GM11168 (cell line): ENCODE measurements at regions not wholly inside any gene's neighbourhood (a gene's known extent, or its start where the extent isn't known, plus 50 kb on each side); places are given as distances from the start of the nearest gene placed in this dataset.

Experiments
- in situ Hi-C: fragments of 300-500 bp; cut with MboI; formaldehyde crosslinking; loops from one replicate; pipeline ENCODE4 v1.12.0; 2022; ENCODE audit warnings: low sequenced_read_pairs; ENCODE audit not compliant: unreplicated experiment

GRCh38 chr6:147849401-147850330, 341.2 kb downstream of the SAMD5 start:
- in situ Hi-C loops, result no loop called here

GRCh38 chr6:147852772-147853171, 344.3 kb downstream of the SAMD5 start:
- in situ Hi-C loops, result no loop called here

GRCh38 chr6:147853574-147853973, 345.1 kb downstream of the SAMD5 start:
- in situ Hi-C loops, result no loop called here

DNA sequence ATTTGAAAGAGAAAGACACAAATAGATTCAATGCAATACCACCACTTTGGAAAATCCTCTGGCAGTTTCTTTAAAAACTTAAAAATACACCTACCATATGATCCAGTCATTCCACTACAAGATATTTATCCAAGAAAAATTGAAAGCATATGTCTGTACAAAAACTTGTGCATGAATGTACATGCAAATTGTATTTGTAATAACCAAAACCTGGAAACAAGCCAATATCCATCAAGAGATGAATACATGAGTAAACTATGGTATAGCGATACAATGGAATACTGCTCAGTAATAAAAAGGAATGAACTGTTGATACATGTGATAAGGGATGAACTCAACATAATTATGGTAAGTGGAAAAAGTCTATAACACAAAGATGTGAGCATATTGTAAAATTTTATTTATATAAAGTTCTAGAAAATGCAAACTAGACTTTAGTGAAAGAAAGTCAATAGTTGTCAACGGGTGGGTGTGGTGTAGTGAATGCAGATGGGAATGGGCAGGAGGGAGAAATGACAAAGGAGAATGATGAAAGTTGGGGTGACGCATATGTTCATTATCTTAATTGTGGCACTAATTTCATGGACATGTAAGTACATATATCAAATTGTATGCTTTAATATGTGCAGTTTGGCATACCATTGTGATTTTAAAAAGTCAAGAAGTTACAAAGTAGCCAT, 347.5 kb downstream of the SAMD5 start:
- in situ Hi-C loops, result no loop called here

DNA sequence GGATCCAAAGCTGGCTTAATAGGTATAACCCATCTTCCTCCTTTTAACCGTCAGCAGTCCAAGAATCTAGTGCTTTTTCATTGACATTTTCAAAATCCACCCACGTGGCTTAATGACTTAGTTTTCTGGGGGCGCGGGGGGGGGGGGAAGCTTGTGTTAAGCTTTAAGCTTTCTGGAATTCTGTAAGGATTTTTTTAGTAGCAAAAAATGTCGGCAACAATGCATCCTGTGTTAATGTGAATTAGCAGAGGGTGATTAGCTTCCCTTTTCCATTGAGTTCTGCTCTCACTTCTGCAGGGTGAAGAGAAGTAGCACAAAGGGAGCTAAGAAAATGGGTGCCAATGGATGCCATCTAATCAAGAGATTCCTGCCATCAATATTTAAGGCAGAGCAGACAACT, 348.2 kb downstream of the SAMD5 start:
- in situ Hi-C loops, result no loop called here

- in situ Hi-C loops, result no loop called here
Observed at GRCh38 chr6:147858421-147858820, 349.9 kb downstream of the SAMD5 start.

DNA sequence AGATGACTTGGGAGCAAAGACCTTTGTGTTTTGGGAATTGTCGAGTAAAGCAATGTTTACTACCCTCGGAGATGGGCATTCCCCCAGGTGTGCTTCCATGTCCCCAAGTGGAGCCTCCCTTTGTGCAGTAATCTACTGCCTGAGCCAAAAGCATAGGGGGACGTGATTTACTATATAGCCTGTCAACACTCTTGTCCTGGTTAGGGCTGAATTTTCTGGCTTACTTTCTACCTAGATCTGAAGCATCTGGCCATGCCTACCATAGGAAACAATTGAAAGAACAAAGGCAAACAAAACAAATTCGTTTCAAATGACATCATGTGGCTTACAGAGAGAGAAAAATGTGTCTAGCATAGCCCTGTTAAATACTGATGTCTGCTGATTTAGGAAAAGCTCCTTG, 350.6 kb downstream of the SAMD5 start:
- in situ Hi-C loops, result no loop called here

- in situ Hi-C loops, result no loop called here
Observed at GRCh38 chr6:147861696-147862095, 353.2 kb downstream of the SAMD5 start.

DNA sequence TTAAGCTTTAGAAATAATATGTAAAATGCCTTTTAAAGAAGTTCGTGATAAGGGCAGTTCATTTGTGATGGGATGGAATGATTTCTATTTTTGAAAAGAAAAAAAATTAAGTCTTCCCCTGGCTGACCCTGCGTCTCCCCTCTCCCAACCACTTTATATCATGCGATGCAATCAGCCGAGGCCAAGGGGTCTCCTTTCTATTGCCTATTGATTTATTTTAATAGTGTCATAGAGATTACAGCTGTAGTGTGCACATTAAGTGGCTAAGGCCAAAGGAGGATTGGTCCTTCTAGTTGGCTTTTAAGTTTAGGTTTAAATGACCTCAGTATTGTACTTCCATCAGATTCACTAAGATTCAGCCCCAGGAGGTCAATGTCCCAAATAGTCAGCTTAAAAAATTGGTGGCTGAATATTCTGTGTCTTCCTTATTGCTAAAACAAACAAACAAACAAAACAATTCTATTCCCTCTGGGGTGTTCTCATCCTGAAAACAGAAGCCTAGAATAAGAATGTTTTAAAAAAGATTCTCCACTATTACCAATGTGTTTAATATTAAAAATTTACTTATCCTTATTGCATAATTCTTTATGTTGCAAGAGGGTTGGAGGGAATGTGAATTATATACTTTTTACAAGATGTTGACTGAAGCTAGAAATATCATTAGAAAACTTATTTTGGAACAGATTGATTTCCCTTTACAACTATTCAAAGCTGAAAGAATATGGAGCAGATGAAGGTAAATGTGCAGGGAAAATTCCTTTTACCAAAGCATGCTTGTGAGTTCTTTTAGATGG, 359.1 kb downstream of the SAMD5 start:
- in situ Hi-C loops, result no loop called here

GRCh38 chr6:147868427-147869190, 360.1 kb downstream of the SAMD5 start:
- in situ Hi-C loops, result no loop called here

DNA sequence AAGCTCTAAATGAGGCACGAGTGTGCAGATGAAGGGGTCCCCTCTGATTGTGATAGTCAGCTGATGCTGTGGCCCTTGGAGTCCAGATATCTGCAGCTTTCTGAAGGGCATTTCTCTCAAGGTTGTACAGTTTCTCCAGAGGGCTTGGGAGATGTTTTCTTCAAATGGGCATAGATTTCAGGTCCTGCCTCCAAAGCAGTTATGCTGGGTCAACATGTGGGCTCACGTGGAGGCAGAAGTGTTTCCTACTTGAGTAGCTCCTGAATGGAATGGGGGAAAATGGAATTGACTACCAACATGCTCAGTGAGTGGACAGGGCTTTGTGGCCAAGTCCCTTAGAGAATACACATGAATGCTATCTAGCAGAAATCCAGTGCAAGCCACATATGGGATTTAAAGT, 360.7 kb downstream of the SAMD5 start:
- in situ Hi-C loops, result no loop called here

DNA sequence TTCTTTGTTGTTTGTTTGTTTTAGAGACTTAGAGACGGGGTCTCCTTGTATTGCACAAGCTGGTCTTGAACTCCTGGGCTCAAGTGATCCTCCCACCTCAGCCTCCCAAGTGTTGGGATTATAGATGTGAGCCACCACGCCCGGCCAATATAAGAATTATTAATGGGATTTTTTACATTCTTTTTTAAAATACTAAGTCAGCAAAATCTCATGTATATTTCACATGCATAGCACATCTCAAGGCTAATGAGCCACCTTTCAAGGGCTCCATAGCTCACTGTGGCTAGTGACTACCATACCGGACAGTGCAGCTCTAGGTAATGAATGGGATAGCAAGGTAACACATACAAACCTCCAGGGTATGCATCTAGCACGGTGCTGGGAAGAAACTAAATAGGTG, 361.4 kb downstream of the SAMD5 start:
- in situ Hi-C loops, result no loop called here

DNA sequence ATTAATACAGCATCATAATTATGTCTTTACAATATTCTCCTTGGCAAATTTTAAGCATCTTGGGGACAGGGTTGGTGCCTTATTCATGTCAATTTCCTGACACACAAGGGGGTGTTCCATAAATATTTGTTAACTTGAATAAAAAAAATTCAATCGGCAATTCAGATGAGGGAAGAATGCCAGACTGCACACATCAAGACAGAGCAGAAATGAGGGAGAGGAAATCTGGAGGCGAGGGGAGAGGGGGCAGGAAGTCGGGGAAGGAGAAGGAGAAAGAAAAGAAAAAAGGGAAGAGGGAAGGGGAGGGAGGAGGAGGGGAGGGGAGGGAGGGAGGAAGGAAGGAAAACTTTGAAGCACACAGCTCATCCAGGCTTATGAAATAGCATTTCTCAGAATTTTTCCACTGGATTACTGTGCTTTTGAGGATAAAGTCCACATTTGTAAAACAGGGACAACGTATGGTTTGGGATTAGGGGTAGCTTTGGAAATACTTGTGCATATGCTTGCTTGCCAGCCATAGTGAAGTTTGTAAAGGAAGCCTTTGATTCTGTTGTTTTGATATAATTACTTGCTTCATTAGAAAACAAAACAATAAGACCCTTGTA, 362.1 kb downstream of the SAMD5 start:
- in situ Hi-C loops, result no loop called here

DNA sequence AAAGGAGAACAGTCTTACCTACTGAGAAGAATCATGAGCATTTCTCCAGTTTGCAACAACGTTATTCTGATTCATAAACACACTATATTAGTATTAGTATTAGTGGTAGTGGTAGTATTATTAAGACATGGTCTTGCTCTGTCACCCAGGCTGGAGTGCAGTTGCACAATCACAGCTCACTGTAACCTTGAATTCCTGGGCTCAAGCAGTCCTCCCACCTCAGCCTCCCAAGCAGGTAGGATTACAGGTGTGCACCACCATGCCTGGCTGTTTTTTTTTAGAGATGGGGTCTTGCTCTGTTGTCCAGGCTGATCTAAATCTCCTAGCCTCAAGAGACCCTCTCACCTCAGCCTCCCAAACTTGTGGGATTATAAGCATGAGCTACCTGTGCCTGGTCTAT, 363.5 kb downstream of the SAMD5 start:
- in situ Hi-C loops, result no loop called here

DNA sequence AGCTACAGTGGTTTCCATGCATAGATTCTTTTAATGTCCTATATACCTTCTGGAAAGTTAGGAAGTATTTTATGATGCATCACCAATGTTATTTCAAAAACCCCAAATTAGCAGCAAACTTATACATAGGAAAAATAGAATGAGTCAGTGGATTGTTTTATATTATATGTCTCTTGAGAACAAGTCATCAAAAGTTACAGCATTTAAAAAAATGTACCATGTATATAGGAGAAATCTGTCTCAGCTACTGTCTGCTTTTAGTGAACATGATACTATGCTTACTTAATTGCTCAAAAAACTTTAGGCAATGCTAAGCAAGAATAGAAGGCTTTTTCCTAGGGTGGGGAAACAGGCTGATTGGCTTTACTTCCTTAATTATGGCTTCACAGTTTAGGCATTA, 365.3 kb downstream of the SAMD5 start:
- in situ Hi-C loops, result no loop called here

DNA sequence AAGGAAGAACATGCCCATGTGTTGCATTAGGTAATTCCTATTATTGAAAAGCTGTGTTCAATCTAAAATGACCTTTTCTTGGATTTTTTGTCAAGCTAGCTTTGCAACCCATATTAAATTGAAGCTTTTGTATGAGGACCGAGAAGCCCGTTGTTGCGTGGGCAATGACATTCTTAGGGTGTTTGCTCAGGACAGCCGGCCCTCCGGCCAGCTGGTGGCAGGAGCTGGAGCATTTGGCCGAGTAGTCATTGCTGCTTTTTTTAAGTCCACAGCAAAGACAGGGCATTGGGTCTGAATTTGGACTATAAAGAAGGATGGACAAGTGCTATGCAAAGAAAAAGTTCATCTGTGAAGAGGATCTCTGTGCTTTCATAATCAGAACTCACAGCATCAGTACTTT, 365.8 kb downstream of the SAMD5 start:
- in situ Hi-C loops, result no loop called here

GRCh38 chr6:147879031-147879580, 370.6 kb downstream of the SAMD5 start:
- in situ Hi-C loops, result no loop called here

- in situ Hi-C loops, result no loop called here
Observed at GRCh38 chr6:147881432-147881831, 372.9 kb downstream of the SAMD5 start.

DNA sequence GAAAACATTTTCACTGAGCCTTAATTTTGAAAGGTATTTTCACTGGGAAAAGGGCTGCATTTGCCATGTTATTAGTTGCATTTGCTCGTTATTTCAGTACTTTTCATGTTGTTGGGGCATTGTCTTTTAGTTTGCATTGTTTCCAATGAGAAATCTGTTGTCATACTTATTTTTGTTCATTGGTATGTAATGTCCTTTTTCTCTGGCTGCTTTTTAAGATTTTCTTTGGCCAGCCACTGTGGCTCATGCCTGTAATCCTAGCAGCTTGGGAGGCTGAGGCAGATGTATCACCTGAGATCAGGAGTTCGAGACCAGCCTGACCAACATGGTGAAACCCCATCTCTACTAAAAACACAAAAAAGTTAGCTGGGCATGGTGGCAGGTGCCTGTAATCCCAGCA, 379.9 kb downstream of the SAMD5 start:
- in situ Hi-C loops, result no loop called here
